ENCODE measurements at regions not wholly inside any gene's neighbourhood (a gene's known extent, or its start where the extent isn't known, plus 50 kb on each side); places are given as distances from the start of the nearest gene placed in this dataset.

GRCh38 chr18:39271654-39272053 lies 1706.1 kb upstream of the CELF4 start:
- TF ChIP-seq, protein P1, sequence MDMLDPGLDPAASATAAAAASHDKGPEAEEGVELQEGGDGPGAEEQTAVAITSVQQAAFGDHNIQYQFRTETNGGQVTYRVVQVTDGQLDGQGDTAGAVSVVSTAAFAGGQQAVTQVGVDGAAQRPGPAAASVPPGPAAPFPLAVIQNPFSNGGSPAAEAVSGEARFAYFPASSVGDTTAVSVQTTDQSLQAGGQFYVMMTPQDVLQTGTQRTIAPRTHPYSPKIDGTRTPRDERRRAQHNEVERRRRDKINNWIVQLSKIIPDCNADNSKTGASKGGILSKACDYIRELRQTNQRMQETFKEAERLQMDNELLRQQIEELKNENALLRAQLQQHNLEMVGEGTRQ (IDR thresholded peaks at IDR 0.05; ENCODE audit: borderline replicate concordance, low read depth, low read length): no peak
- TF ChIP-seq POLR2A (IDR thresholded peaks at IDR 0.05; ENCODE audit: low read depth, low read length) (no peak), NFIC (IDR thresholded peaks at IDR 0.05; ENCODE audit: low read depth, low read length) (no peak), SPI1 (IDR thresholded peaks at IDR 0.05; ENCODE audit: borderline replicate concordance, insufficient read depth, low read depth, low read length) (no peak), PAX8 (IDR thresholded peaks at IDR 0.05) (no peak), IRF3 (IDR thresholded peaks at IDR 0.05) (no peak), IRF4 (IDR thresholded peaks at IDR 0.05; ENCODE audit: low read depth, low read length) (no peak), ZSCAN29 (IDR thresholded peaks at IDR 0.05) (no peak), RCOR1 (conservative IDR thresholded peaks at IDR 0.05; ENCODE audit: low read depth, low read length) (no peak), RB1 (IDR thresholded peaks at IDR 0.05; ENCODE audit: borderline replicate concordance) (no peak), EP300 (IDR thresholded peaks at IDR 0.05; ENCODE audit: borderline replicate concordance in 1 of 2, control insufficient read depth in 1 of 2, low read depth in 2 of 2, low read length in 2 of 2) (no peak), CREB1 (IDR thresholded peaks at IDR 0.05; ENCODE audit: low read depth) (no peak)
- TF ChIP-seq, protein P2, sequence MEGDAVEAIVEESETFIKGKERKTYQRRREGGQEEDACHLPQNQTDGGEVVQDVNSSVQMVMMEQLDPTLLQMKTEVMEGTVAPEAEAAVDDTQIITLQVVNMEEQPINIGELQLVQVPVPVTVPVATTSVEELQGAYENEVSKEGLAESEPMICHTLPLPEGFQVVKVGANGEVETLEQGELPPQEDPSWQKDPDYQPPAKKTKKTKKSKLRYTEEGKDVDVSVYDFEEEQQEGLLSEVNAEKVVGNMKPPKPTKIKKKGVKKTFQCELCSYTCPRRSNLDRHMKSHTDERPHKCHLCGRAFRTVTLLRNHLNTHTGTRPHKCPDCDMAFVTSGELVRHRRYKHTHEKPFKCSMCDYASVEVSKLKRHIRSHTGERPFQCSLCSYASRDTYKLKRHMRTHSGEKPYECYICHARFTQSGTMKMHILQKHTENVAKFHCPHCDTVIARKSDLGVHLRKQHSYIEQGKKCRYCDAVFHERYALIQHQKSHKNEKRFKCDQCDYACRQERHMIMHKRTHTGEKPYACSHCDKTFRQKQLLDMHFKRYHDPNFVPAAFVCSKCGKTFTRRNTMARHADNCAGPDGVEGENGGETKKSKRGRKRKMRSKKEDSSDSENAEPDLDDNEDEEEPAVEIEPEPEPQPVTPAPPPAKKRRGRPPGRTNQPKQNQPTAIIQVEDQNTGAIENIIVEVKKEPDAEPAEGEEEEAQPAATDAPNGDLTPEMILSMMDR (IDR thresholded peaks at IDR 0.05 in 2 of 3, conservative IDR thresholded peaks at IDR 0.05 in 1 of 3; ENCODE audit: control insufficient read depth in 2 of 3, extremely low read depth in 1 of 3, insufficient read depth in 1 of 3, low read depth in 3 of 3, low read length in 3 of 3): no peak

Data from GM12878 (cell line).